AG04449 (cell line): ENCODE measurements at regions not wholly inside any gene's neighbourhood (a gene's known extent, or its start where the extent isn't known, plus 50 kb on each side); places are given as distances from the start of the nearest gene placed in this dataset.

ENCODE experiments used
- CTCF ChIA-PET: fragments of 350-600 bp; formaldehyde crosslinking; extraction: SDS; loops from one replicate; lab custom pipeline; 2021; ENCODE audit warnings: antibody characterized with exemption; lab: Yijun Ruan, JAX
- POLR2A ChIA-PET: fragments of 400-600, 350-600 bp; formaldehyde crosslinking; extraction: SDS; loops from one replicate; lab custom pipeline; 2020; ENCODE audit warnings: antibody characterized with exemption, inconsistent platforms; lab: Yijun Ruan, JAX
- DNase-seq: peaks from one replicate; pipeline ENCODE4 v3.0.0-alpha.2; 2010; ENCODE audit warnings: low read depth, low spot score
- H3K4me3 ChIP-seq: 2 replicates; pipeline ENCODE4 v1.5.1; 2011; ENCODE audit warnings: low read depth, mild to moderate bottlenecking, control low read depth, low read length
- TF ChIP-seq, protein P1 (sequence below): IDR thresholded peaks from one replicate; pipeline ENCODE4 v1.5.1; 2011; ENCODE audit warnings: mild to moderate bottlenecking, moderate library complexity, low read length, control low read depth, inconsistent platforms; ENCODE audit not compliant: insufficient read depth; ENCODE audit errors: missing control alignments

DNA sequence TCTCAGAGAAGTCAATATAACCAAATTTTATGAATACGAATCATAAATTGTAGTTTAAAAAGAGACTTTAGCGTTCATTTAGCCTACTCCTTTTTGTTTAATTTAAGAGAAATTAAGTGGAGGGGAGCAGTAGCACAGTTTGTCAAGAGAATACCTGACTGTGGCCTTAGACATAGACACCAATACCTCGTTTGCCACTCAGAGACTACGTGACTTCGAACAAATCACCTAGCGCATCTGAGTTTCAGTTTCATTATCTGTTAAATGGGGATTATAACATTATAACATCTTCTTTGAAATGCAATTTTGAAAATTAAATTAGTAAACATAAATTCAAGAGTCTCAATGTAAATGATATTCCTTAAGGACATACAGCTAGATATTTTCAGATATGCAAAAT is 581.5 kb upstream of the VRK2 start:
- ChIA-PET POLR2A (no interaction called here), CTCF (no interaction called here)
- TF ChIP-seq, protein P1, sequence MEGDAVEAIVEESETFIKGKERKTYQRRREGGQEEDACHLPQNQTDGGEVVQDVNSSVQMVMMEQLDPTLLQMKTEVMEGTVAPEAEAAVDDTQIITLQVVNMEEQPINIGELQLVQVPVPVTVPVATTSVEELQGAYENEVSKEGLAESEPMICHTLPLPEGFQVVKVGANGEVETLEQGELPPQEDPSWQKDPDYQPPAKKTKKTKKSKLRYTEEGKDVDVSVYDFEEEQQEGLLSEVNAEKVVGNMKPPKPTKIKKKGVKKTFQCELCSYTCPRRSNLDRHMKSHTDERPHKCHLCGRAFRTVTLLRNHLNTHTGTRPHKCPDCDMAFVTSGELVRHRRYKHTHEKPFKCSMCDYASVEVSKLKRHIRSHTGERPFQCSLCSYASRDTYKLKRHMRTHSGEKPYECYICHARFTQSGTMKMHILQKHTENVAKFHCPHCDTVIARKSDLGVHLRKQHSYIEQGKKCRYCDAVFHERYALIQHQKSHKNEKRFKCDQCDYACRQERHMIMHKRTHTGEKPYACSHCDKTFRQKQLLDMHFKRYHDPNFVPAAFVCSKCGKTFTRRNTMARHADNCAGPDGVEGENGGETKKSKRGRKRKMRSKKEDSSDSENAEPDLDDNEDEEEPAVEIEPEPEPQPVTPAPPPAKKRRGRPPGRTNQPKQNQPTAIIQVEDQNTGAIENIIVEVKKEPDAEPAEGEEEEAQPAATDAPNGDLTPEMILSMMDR = no peak
- H3K4me3 ChIP-seq = no peak overlapping the region
- DNase-seq = no peak

GRCh38 chr2:57465967-57466366 is 580.6 kb upstream of the VRK2 start:
- TF ChIP-seq, protein P1 = no peak
- DNase-seq = no peak
- H3K4me3 ChIP-seq = no peak overlapping the region
- ChIA-PET CTCF (no interaction called here), POLR2A (no interaction called here)

GRCh38 chr2:57475391-57475790 is 571.2 kb upstream of the VRK2 start:
- TF ChIP-seq, protein P1 = no peak
- no peak for DNase-seq
- ChIA-PET CTCF (no interaction called here), POLR2A (no interaction called here)
- H3K4me3 ChIP-seq = no peak overlapping the region

DNA sequence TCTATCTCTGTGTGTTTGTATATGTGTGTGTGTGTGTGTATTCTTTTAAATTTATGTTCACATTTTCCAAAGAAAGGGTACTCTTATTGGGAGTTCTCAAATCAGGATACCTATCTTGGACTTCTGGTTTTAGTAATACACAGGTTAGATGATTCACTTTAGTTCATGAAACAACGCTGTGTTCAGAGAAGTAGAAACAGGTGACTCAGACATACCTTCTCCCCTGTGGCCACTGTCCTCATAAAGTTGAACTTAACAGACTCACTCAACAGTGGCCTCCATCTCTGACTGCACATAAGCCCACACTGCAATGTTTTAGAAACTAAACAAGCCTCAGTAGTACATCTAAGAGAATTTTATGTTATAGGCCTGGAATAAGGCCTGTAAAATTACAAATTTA is 566.6 kb upstream of the VRK2 start:
- TF ChIP-seq, protein P1 = no peak
- POLR2A ChIA-PET = no interaction called here
- CTCF ChIA-PET = interaction anchor here (0.7 kb wide), 1 partner anchor 1297 kb away, joined by 3 read pairs; the partner anchor contains the start of gene CCDC85A

DNA sequence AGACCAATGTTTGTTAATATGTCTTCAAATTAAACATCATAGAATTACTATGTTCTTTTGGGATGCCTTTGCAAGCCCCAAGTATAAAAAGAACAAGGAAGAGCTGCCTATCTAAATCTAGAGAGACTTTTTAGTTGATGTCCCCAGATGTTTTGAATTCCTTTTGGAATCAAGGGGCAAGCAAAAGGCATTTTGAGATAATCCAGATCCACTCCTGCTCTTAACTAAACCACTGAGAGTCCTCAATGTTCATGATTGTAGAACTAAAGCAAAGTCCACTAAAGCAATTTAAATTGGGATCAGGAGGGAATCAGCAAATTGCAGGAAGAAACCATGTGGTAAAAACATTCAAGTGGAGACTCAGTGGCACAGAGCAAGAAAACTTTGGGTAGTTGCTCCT is 558.5 kb upstream of the VRK2 start:
- no peak overlapping the region for H3K4me3 ChIP-seq
- no peak for DNase-seq
- CTCF ChIA-PET = no interaction called here
- TF ChIP-seq, protein P1 = no peak
- POLR2A ChIA-PET = no interaction called here

More for the DNA sequence above, 566.6 kb upstream of the VRK2 start:
- DNase-seq = no peak
- no peak overlapping the region for H3K4me3 ChIP-seq

- H3K4me3 ChIP-seq = no peak overlapping the region
- CTCF ChIA-PET = interaction anchor here (1.6 kb wide), 1 partner anchor 1307 kb away, joined by 9 read pairs; the partner anchor contains the start of gene CCDC85A
- TF ChIP-seq, protein P1 = no peak
- POLR2A ChIA-PET = no interaction called here
- DNase-seq = no peak
Measured at GRCh38 chr2:57490741-57491140, 555.9 kb upstream of the VRK2 start.
